ENCODE measurements at regions not wholly inside any gene's neighbourhood (a gene's known extent, or its start where the extent isn't known, plus 50 kb on each side); places are given as distances from the start of the nearest gene placed in this dataset.
A peak's percentile ranks its signal among the peaks of the same experiment; 100 is the strongest.

- no peak for ATAC-seq (ENCODE audit: low read depth)
- H3K9me3 ChIP-seq (ENCODE audit: severe bottlenecking), result no peaks in the 10 kb centered on the region
- no peaks in the 10 kb centered on the region for H3K4me1 ChIP-seq (ENCODE audit: insufficient read depth, poor library complexity, severe bottlenecking)
- TF ChIP-seq, protein P1, sequence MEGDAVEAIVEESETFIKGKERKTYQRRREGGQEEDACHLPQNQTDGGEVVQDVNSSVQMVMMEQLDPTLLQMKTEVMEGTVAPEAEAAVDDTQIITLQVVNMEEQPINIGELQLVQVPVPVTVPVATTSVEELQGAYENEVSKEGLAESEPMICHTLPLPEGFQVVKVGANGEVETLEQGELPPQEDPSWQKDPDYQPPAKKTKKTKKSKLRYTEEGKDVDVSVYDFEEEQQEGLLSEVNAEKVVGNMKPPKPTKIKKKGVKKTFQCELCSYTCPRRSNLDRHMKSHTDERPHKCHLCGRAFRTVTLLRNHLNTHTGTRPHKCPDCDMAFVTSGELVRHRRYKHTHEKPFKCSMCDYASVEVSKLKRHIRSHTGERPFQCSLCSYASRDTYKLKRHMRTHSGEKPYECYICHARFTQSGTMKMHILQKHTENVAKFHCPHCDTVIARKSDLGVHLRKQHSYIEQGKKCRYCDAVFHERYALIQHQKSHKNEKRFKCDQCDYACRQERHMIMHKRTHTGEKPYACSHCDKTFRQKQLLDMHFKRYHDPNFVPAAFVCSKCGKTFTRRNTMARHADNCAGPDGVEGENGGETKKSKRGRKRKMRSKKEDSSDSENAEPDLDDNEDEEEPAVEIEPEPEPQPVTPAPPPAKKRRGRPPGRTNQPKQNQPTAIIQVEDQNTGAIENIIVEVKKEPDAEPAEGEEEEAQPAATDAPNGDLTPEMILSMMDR (IDR thresholded peaks at IDR 0.05; ENCODE audit: poor library complexity, severe bottlenecking), result no peak
- no peak overlapping the region for H3K27ac ChIP-seq (ENCODE audit: poor library complexity, severe bottlenecking)
- DNase-seq (ENCODE audit: low spot score), result no peak
- no peaks in the 10 kb centered on the region for H3K27me3 ChIP-seq (ENCODE audit: insufficient read depth, poor library complexity, severe bottlenecking)
- H3K36me3 ChIP-seq (ENCODE audit: low read depth), result no peaks in the 10 kb centered on the region
- H3K4me3 ChIP-seq (ENCODE audit: severe bottlenecking), result no peak overlapping the region
These were observed 78.8 kb upstream of the PELI1 start for GRCh38 chr2:64223055-64223454.

DNA sequence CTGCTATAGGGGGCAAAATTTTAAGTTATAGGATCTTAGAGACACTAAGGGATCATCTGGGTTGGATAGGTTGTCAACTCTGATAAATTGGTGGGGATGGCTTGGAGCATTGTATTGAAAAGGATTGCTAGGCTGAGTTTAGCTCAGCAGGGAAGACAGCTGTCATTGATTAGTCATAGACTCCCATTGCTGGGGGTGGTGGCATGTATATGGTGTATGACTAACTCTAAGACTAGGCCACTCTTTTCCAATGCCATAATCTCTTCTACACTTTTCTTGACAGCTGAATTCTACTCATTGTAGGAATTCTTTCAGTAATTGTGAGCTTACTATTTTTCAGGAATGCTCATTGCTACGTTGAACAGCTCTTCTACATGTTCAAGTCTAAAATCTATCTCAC is 81.3 kb upstream of the PELI1 start:
- ATAC-seq (ENCODE audit: low read depth) (peak; percentile 69; the same call in 2 of the 3 replicates), DNase-seq (ENCODE audit: low spot score) (no peak)
- no peaks in the 10 kb centered on the region for H3K27me3 ChIP-seq (ENCODE audit: insufficient read depth, poor library complexity, severe bottlenecking)
- H3K36me3 ChIP-seq (ENCODE audit: low read depth), result no peaks in the 10 kb centered on the region
- no peak overlapping the region for H3K4me3 ChIP-seq (ENCODE audit: severe bottlenecking)
- TF ChIP-seq, protein P1 (IDR thresholded peaks at IDR 0.05; ENCODE audit: poor library complexity, severe bottlenecking), result no peak
- no peak overlapping the region for H3K27ac ChIP-seq (ENCODE audit: poor library complexity, severe bottlenecking)
- no peaks in the 10 kb centered on the region for H3K4me1 ChIP-seq (ENCODE audit: insufficient read depth, poor library complexity, severe bottlenecking)
- no peaks in the 10 kb centered on the region for H3K9me3 ChIP-seq (ENCODE audit: severe bottlenecking)

DNA sequence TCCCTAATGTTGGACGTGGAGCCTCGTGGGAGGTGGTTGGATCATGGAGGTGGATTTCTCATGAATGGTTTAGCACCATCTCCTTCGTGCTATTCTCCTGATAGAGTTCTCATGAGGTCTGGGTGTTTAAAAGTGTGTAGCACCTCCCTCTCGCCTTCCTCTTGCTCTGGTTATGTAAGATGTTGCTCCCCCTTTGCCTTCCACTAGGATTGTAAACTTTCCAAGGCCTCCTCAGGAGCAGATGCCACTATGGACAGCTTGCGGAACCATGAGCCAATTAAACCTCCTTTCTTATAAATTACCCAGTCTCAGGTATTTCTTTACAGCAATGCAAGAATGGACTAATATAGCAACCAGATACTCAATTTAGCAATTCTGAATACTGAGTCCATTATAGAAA is 82.4 kb upstream of the PELI1 start:
- no peak for ATAC-seq (ENCODE audit: low read depth)
- no peaks in the 10 kb centered on the region for H3K27me3 ChIP-seq (ENCODE audit: insufficient read depth, poor library complexity, severe bottlenecking)
- H3K4me1 ChIP-seq (ENCODE audit: insufficient read depth, poor library complexity, severe bottlenecking), result no peaks in the 10 kb centered on the region
- no peak overlapping the region for H3K27ac ChIP-seq (ENCODE audit: poor library complexity, severe bottlenecking)
- TF ChIP-seq, protein P1 (IDR thresholded peaks at IDR 0.05; ENCODE audit: poor library complexity, severe bottlenecking), result no peak
- H3K9me3 ChIP-seq (ENCODE audit: severe bottlenecking), result no peaks in the 10 kb centered on the region
- H3K4me3 ChIP-seq (ENCODE audit: severe bottlenecking), result no peak overlapping the region
- no peaks in the 10 kb centered on the region for H3K36me3 ChIP-seq (ENCODE audit: low read depth)
- no peak for DNase-seq (ENCODE audit: low spot score)

- no peak overlapping the region for H3K27ac ChIP-seq (ENCODE audit: poor library complexity, severe bottlenecking)
- H3K27me3 ChIP-seq (ENCODE audit: insufficient read depth, poor library complexity, severe bottlenecking), result no peaks in the 10 kb centered on the region
- H3K9me3 ChIP-seq (ENCODE audit: severe bottlenecking), result no peaks in the 10 kb centered on the region
- no peaks in the 10 kb centered on the region for H3K36me3 ChIP-seq (ENCODE audit: low read depth)
- H3K4me3 ChIP-seq (ENCODE audit: severe bottlenecking), result no peak overlapping the region
- DNase-seq (ENCODE audit: low spot score) (no peak), ATAC-seq (ENCODE audit: low read depth) (no peak)
- TF ChIP-seq, protein P1 (IDR thresholded peaks at IDR 0.05; ENCODE audit: poor library complexity, severe bottlenecking), result no peak
- H3K4me1 ChIP-seq (ENCODE audit: insufficient read depth, poor library complexity, severe bottlenecking), result no peaks in the 10 kb centered on the region
These were observed 83.4 kb upstream of the PELI1 start for GRCh38 chr2:64227603-64228125.

GRCh38 chr2:64228126-64228678 is 84.0 kb upstream of the PELI1 start:
- Histone ChIP-seq H3K9me3 (ENCODE audit: severe bottlenecking) (no peaks in the 10 kb centered on the region), H3K27me3 (ENCODE audit: insufficient read depth, poor library complexity, severe bottlenecking) (no peaks in the 10 kb centered on the region), H3K4me3 (ENCODE audit: severe bottlenecking) (peak overlapping the region; percentile 9), H3K36me3 (ENCODE audit: low read depth) (no peaks in the 10 kb centered on the region), H3K4me1 (ENCODE audit: insufficient read depth, poor library complexity, severe bottlenecking) (no peaks in the 10 kb centered on the region), H3K27ac (ENCODE audit: poor library complexity, severe bottlenecking) (no peak overlapping the region)
- DNase-seq (ENCODE audit: low spot score), result no peak
- peak; percentile 76 for ATAC-seq (ENCODE audit: low read depth)
- TF ChIP-seq, protein P1 (IDR thresholded peaks at IDR 0.05; ENCODE audit: poor library complexity, severe bottlenecking), result no peak
